ENCODE measurements at regions not wholly inside any gene's neighbourhood (a gene's known extent, or its start where the extent isn't known, plus 50 kb on each side); places are given as distances from the start of the nearest gene placed in this dataset.

- Mint-ChIP-seq H3K4me1 (ENCODE audit: low read depth) (no peaks in the 10 kb centered on the region), H3K4me3 (no peak overlapping the region), H3K9me3 (no peaks in the 10 kb centered on the region)
Observed at GRCh38 chr5:3893975-3894374, 298.3 kb downstream of the IRX1 start.

DNA sequence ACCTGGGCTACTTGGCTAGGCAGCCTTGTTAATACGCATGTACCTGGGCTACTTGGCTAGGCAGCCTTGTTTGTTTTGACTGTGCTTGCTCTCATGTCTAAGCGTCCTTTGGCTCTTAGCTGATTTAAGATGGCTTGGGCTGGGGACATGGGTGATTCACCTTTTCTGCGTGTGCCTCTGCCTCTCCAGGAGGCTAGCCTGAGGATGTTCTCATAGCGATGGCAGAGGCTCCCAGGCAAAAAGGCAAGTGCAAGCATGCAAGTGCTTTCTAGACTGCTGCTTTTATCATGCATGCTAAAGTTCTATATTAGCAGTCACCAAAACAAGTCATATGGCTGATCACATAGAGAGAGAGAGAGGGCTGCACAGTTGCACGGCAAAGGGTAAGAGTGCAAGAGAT is 300.5 kb downstream of the IRX1 start:
- no peaks in the 10 kb centered on the region for H3K36me3 Mint-ChIP-seq (ENCODE audit: low read depth)
- H3K9me3 Mint-ChIP-seq = peaks cover 3% of the 10 kb centered on the region
- no peaks in the 10 kb centered on the region for H3K4me1 Mint-ChIP-seq (ENCODE audit: low read depth)
- H3K4me3 Mint-ChIP-seq = no peak overlapping the region
- no peaks in the 10 kb centered on the region for H3K27me3 Mint-ChIP-seq
- no peak overlapping the region for H3K27ac Mint-ChIP-seq
- intact Hi-C loops (cut with micrococcal nuclease) = no loop called here

More at GRCh38 chr5:3893975-3894374, 298.3 kb downstream of the IRX1 start:
- no peak overlapping the region for H3K27ac Mint-ChIP-seq
- intact Hi-C loops (cut with micrococcal nuclease) = no loop called here
- no peaks in the 10 kb centered on the region for H3K36me3 Mint-ChIP-seq (ENCODE audit: low read depth)
- no peaks in the 10 kb centered on the region for H3K27me3 Mint-ChIP-seq

GRCh38 chr5:3899093-3899492 is 303.5 kb downstream of the IRX1 start:
- intact Hi-C loops (cut with micrococcal nuclease) = no loop called here
- H3K9me3 Mint-ChIP-seq = peaks cover 11% of the 10 kb centered on the region
- no peaks in the 10 kb centered on the region for H3K36me3 Mint-ChIP-seq (ENCODE audit: low read depth)
- no peak overlapping the region for H3K4me3 Mint-ChIP-seq
- no peak overlapping the region for H3K27ac Mint-ChIP-seq
- H3K27me3 Mint-ChIP-seq = no peaks in the 10 kb centered on the region
- H3K4me1 Mint-ChIP-seq (ENCODE audit: low read depth) = no peaks in the 10 kb centered on the region

- Mint-ChIP-seq H3K36me3 (ENCODE audit: low read depth) (no peaks in the 10 kb centered on the region), H3K27ac (no peak overlapping the region), H3K4me3 (no peak overlapping the region), H3K9me3 (peaks cover 19% of the 10 kb centered on the region), H3K4me1 (ENCODE audit: low read depth) (no peaks in the 10 kb centered on the region), H3K27me3 (no peaks in the 10 kb centered on the region)
- intact Hi-C loops (cut with micrococcal nuclease) = no loop called here
Observed at GRCh38 chr5:3904584-3904983, 309.0 kb downstream of the IRX1 start.

DNA sequence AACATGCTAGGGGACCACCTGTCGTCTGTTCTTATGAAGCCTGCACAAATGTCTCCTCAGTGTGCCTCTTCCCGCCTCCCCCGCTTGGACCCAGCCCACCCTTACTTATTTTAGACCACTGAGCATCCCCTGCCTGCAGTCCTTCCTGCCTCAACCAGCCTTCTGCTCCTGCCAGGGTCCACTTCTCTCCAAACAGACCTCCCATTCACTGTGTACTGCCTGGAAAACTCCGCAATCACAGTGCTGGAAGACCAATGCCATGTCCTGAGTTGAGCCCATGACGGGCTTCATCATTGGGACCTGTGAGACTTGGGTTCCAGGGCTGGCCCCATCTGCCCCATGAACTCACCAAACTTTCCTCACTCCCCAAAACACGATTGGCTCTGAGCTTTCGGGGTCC is 309.4 kb downstream of the IRX1 start:
- Mint-ChIP-seq H3K4me3 (no peak overlapping the region), H3K27ac (no peak overlapping the region), H3K9me3 (peaks cover 19% of the 10 kb centered on the region), H3K4me1 (ENCODE audit: low read depth) (no peaks in the 10 kb centered on the region), H3K27me3 (no peaks in the 10 kb centered on the region), H3K36me3 (ENCODE audit: low read depth) (no peaks in the 10 kb centered on the region)
- intact Hi-C loops (cut with micrococcal nuclease) = no loop called here

DNA sequence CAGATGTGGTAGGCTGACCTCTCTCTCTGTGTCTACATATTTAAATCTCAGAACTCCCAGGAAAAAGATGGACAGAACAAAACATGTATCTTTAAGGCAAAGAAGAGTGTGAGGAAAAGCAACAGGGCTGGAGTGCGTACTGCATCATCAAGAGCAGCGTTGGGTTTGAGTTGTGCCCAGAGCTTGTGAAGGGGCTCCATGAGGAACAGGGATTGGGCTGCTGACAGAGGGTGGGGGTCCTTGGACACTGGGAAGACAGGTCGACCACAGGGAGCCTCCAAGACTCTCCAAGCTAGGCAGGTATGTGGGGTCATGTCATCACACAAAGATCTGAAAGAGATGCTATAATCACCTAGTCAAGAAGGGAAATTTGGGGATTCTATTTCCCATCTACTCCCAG is 309.9 kb downstream of the IRX1 start:
- no peaks in the 10 kb centered on the region for H3K27me3 Mint-ChIP-seq
- H3K4me3 Mint-ChIP-seq = no peak overlapping the region
- no peaks in the 10 kb centered on the region for H3K36me3 Mint-ChIP-seq (ENCODE audit: low read depth)
- no peaks in the 10 kb centered on the region for H3K4me1 Mint-ChIP-seq (ENCODE audit: low read depth)
- intact Hi-C loops (cut with micrococcal nuclease) = no loop called here
- H3K27ac Mint-ChIP-seq = no peak overlapping the region
- H3K9me3 Mint-ChIP-seq = peaks cover 19% of the 10 kb centered on the region

- intact Hi-C loops (cut with micrococcal nuclease) = no loop called here
- Mint-ChIP-seq H3K9me3 (no peaks in the 10 kb centered on the region), H3K27me3 (no peaks in the 10 kb centered on the region), H3K27ac (no peak overlapping the region), H3K4me3 (no peak overlapping the region), H3K36me3 (ENCODE audit: low read depth) (no peaks in the 10 kb centered on the region), H3K4me1 (ENCODE audit: low read depth) (no peaks in the 10 kb centered on the region)
Observed at GRCh38 chr5:3911111-3911510, 315.5 kb downstream of the IRX1 start.

DNA sequence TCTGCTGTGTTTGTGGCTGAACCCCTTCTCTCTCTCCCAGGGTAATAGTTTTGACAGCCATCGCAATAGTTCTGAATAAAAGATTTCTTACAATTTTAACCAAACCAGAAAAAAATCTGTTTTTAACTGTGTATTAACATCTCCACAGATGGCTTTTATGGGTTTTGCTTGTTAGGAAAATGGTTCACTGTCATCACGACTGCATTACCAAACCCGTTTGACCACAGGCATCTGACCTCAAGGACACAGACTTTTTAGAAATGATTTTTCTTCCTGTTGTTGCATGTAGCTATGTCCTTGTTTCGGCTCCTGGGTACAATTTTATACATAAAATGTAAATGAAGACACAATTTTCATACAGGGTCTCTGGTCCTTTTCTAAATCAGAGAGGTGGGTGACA is 316.1 kb downstream of the IRX1 start:
- no peaks in the 10 kb centered on the region for H3K36me3 Mint-ChIP-seq (ENCODE audit: low read depth)
- no peak overlapping the region for H3K4me3 Mint-ChIP-seq
- H3K27ac Mint-ChIP-seq = no peak overlapping the region
- H3K4me1 Mint-ChIP-seq (ENCODE audit: low read depth) = no peaks in the 10 kb centered on the region
- intact Hi-C loops (cut with micrococcal nuclease) = no loop called here
- peaks cover under 1% of the 10 kb centered on the region for H3K9me3 Mint-ChIP-seq
- no peaks in the 10 kb centered on the region for H3K27me3 Mint-ChIP-seq

- H3K27me3 Mint-ChIP-seq = no peaks in the 10 kb centered on the region
- H3K27ac Mint-ChIP-seq = no peak overlapping the region
- no peaks in the 10 kb centered on the region for H3K4me1 Mint-ChIP-seq (ENCODE audit: low read depth)
Observed at GRCh38 chr5:3912790-3913189, 317.2 kb downstream of the IRX1 start.

DNA sequence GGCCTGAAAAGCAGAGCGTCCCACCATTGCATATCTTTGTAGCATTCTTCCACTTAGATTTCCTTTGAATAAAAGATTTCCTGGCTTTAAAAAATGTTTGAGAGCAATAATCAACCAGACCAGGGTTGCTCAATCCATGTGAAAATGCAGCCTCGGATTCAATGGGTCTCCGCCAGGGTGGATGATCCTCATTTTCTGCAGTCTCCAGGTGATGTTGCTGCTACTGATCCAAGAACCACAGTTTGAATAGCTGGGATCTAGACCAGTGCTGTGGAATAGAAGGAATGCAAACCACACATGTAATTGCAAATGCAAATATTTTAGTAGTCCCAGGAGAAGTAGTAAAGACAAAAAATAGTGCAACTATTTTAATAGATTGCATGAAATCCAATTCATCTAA is 317.6 kb downstream of the IRX1 start:
- Mint-ChIP-seq H3K4me3 (no peak overlapping the region), H3K4me1 (ENCODE audit: low read depth) (no peaks in the 10 kb centered on the region), H3K27ac (no peak overlapping the region), H3K27me3 (no peaks in the 10 kb centered on the region), H3K9me3 (peaks cover 10% of the 10 kb centered on the region), H3K36me3 (ENCODE audit: low read depth) (no peaks in the 10 kb centered on the region)
- intact Hi-C loops (cut with micrococcal nuclease) = no loop called here

More at GRCh38 chr5:3912790-3913189, 317.2 kb downstream of the IRX1 start:
- Mint-ChIP-seq H3K4me3 (no peak overlapping the region), H3K36me3 (ENCODE audit: low read depth) (no peaks in the 10 kb centered on the region), H3K9me3 (peaks cover 9% of the 10 kb centered on the region)
- intact Hi-C loops (cut with micrococcal nuclease) = no loop called here

DNA sequence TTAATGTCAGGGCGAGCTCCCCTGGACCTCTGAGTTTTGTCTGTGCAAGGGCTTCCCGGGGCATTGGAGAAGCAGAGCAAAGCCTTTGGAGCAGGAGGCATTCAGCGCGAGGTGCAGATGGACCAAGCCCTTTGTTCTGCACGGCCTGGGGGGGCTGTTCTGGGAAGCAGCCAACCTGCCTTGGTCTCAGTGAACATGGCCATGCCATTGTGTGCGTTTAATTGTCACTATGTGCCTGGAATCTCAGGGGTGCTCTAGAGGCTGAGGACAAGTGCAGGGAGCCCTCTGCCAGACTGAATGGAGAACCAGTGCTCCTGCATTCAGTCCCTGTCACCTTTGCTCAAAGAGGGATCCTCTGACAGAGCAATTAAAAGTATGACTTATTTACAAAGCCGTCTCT is 329.4 kb downstream of the IRX1 start:
- intact Hi-C loops (cut with micrococcal nuclease) = no loop called here
- H3K9me3 Mint-ChIP-seq = peaks cover 36% of the 10 kb centered on the region
- H3K27ac Mint-ChIP-seq = no peak overlapping the region
- no peaks in the 10 kb centered on the region for H3K27me3 Mint-ChIP-seq
- no peak overlapping the region for H3K4me3 Mint-ChIP-seq
- no peaks in the 10 kb centered on the region for H3K4me1 Mint-ChIP-seq (ENCODE audit: low read depth)
- no peaks in the 10 kb centered on the region for H3K36me3 Mint-ChIP-seq (ENCODE audit: low read depth)

GRCh38 chr5:3925935-3926334 is 330.3 kb downstream of the IRX1 start:
- Mint-ChIP-seq H3K9me3 (peaks cover 36% of the 10 kb centered on the region), H3K27ac (no peak overlapping the region), H3K4me3 (no peak overlapping the region), H3K36me3 (ENCODE audit: low read depth) (no peaks in the 10 kb centered on the region), H3K4me1 (ENCODE audit: low read depth) (no peaks in the 10 kb centered on the region), H3K27me3 (no peaks in the 10 kb centered on the region)
- intact Hi-C loops (cut with micrococcal nuclease) = no loop called here

DNA sequence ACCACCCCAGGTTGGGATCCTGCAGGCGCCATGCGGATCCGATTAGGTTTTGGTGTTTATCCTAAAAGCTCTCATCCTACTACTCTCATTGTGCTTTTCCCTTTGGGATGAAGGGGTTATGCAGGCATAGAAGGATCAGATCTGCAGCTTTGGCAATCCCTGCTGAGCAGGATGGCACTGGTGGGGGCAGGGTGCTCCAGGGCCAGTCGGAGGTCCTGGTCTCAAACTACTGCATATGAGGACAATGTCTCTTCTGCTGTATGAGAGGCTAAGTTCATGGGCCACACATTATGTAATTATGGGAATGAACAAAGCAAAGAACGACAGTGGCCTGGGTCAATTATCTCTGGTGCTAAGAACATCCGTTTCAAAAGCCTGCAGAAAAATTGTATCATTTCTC is 334.2 kb downstream of the IRX1 start:
- Mint-ChIP-seq H3K27me3 (no peaks in the 10 kb centered on the region), H3K4me1 (ENCODE audit: low read depth) (no peaks in the 10 kb centered on the region), H3K36me3 (ENCODE audit: low read depth) (no peaks in the 10 kb centered on the region), H3K27ac (no peak overlapping the region), H3K9me3 (peaks cover 27% of the 10 kb centered on the region), H3K4me3 (no peak overlapping the region)
- intact Hi-C loops (cut with micrococcal nuclease) = no loop called here

GRCh38 chr5:3931976-3932375 is 336.3 kb downstream of the IRX1 start:
- H3K4me1 Mint-ChIP-seq (ENCODE audit: low read depth) = no peaks in the 10 kb centered on the region

GRCh38 chr5:3933536-3933935 is 337.9 kb downstream of the IRX1 start:
- Mint-ChIP-seq H3K4me1 (ENCODE audit: low read depth) (no peaks in the 10 kb centered on the region), H3K27me3 (no peaks in the 10 kb centered on the region), H3K9me3 (peaks cover 14% of the 10 kb centered on the region), H3K27ac (no peak overlapping the region), H3K4me3 (no peak overlapping the region), H3K36me3 (ENCODE audit: low read depth) (no peaks in the 10 kb centered on the region)
- intact Hi-C loops (cut with micrococcal nuclease) = no loop called here

More at GRCh38 chr5:3931976-3932375, 336.3 kb downstream of the IRX1 start:
- peaks cover 27% of the 10 kb centered on the region for H3K9me3 Mint-ChIP-seq
- intact Hi-C loops (cut with micrococcal nuclease) = no loop called here
- no peaks in the 10 kb centered on the region for H3K27me3 Mint-ChIP-seq
- no peaks in the 10 kb centered on the region for H3K36me3 Mint-ChIP-seq (ENCODE audit: low read depth)
- no peak overlapping the region for H3K4me3 Mint-ChIP-seq
- H3K27ac Mint-ChIP-seq = no peak overlapping the region
